Transverse colon (tissue), 3 donors: ENCODE measurements at regions not wholly inside any gene's neighbourhood (a gene's known extent, or its start where the extent isn't known, plus 50 kb on each side); places are given as distances from the start of the nearest gene placed in this dataset.

ENCODE experiments used
- EP300 ChIP-seq: sonication (generic); formaldehyde crosslinking; IDR thresholded peaks from one replicate; pipeline ENCODE4 v1.6.1; 2017; ENCODE audit warnings: antibody characterized with exemption, low read depth
- POLR2A ChIP-seq: fragments of 450-650 bp; IDR thresholded peaks from one replicate; pipeline ENCODE4 v1.6.1; 2016; ENCODE audit warnings: antibody characterized with exemption, mild to moderate bottlenecking, moderate library complexity
- POLR2AphosphoS5 ChIP-seq, 3 donors: sonication (generic); formaldehyde crosslinking; IDR thresholded peaks; one replicate each; pipeline ENCODE4 v1.6.1; 2016; ENCODE audit warnings: antibody characterized with exemption in 3 of 3

- TF ChIP-seq POLR2A (no peak), POLR2AphosphoS5 (IDR thresholded peaks at IDR 0.05) (no peak), EP300 (no peak)
These were observed 90.7 kb upstream of the ANO4 start for GRCh38 chr12:100703868-100704267.
